ENCODE measurements at regions not wholly inside any gene's neighbourhood (a gene's known extent, or its start where the extent isn't known, plus 50 kb on each side); places are given as distances from the start of the nearest gene placed in this dataset.
"Not testable (repeated sequence)": the region's sequence is repeated elsewhere in the genome, so short reads cannot be mapped to it uniquely, and the experiment has no call there.

DNA sequence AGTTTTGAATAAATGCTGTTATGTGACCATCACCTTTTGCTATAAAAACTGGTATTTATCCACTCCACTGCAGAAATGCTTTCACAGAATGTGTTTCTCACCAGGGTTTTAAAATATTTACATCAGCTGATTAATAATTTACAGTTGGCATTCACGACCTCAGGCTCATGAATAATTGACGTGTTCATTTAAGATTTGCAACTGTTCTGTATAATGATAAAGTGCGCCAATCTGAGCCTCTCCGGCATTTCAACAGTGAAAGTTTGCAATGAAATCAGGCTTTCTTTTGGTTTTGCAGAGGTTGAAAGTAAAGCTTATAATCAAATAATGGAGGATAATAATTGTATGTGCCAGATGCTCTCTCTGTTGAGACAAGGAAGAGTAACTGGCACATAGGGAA, 434.9 kb downstream of the ICE1 start:
- intact Hi-C loops (cut with micrococcal nuclease; ENCODE audit: unreplicated experiment): no loop called here
- no peaks in the 10 kb centered on the region for H3K27me3 ChIP-seq (replicated peaks; ENCODE audit: insufficient read depth, low read depth, low read length, poor library complexity)
- no peak overlapping the region for H3K4me3 ChIP-seq (ENCODE audit: low read depth, low read length, poor library complexity, severe bottlenecking)
- no peaks in the 10 kb centered on the region for H3K36me3 ChIP-seq (ENCODE audit: insufficient read depth, low read length, poor library complexity, severe bottlenecking)
- no peaks in the 10 kb centered on the region for H3K4me1 ChIP-seq (ENCODE audit: insufficient read depth, low read length, poor library complexity, severe bottlenecking)
- no peaks in the 10 kb centered on the region for H3K9me3 ChIP-seq (ENCODE audit: low read depth, low read length, poor library complexity, severe bottlenecking)
- no peak for DNase-seq (ENCODE audit: low spot score)
- TF ChIP-seq EZH2 (IDR thresholded peaks at IDR 0.05; ENCODE audit: borderline replicate concordance, low read depth, low read length, poor library complexity, severe bottlenecking) (no peak), CTCF (conservative IDR thresholded peaks at IDR 0.05; ENCODE audit: low read depth, low read length) (no peak)
- BruUV-seq (replicated peaks): no TSS peak
- H3K27ac ChIP-seq (ENCODE audit: low read depth, low read length, poor library complexity, severe bottlenecking): no peak overlapping the region
- POLR2A ChIA-PET (ENCODE audit: low non-redundant PET): no interaction called here
- CTCF ChIA-PET: no interaction called here

GRCh38 chr5:5854087-5854486, 431.6 kb downstream of the ICE1 start:
- no peak for DNase-seq (ENCODE audit: low spot score)
- no peaks in the 10 kb centered on the region for H3K4me1 ChIP-seq (ENCODE audit: insufficient read depth, low read length, poor library complexity, severe bottlenecking)
- no peaks in the 10 kb centered on the region for H3K9me3 ChIP-seq (ENCODE audit: low read depth, low read length, poor library complexity, severe bottlenecking)
- no TSS peak for BruUV-seq (replicated peaks)
- no peaks in the 10 kb centered on the region for H3K36me3 ChIP-seq (ENCODE audit: insufficient read depth, low read length, poor library complexity, severe bottlenecking)
- intact Hi-C loops (cut with micrococcal nuclease; ENCODE audit: unreplicated experiment): no loop called here
- TF ChIP-seq CTCF (conservative IDR thresholded peaks at IDR 0.05; ENCODE audit: low read depth, low read length): no peak
- TF ChIP-seq EZH2 (IDR thresholded peaks at IDR 0.05; ENCODE audit: borderline replicate concordance, low read depth, low read length, poor library complexity, severe bottlenecking): no peak
- H3K4me3 ChIP-seq (ENCODE audit: low read depth, low read length, poor library complexity, severe bottlenecking): no peak overlapping the region
- no peaks in the 10 kb centered on the region for H3K27me3 ChIP-seq (replicated peaks; ENCODE audit: insufficient read depth, low read depth, low read length, poor library complexity)
- CTCF ChIA-PET: no interaction called here
- POLR2A ChIA-PET (ENCODE audit: low non-redundant PET): no interaction called here
- no peak overlapping the region for H3K27ac ChIP-seq (ENCODE audit: low read depth, low read length, poor library complexity, severe bottlenecking)

- no peak for DNase-seq (ENCODE audit: low spot score)
- no TSS peak for BruUV-seq (replicated peaks)
- no peak overlapping the region for H3K27ac ChIP-seq (ENCODE audit: low read depth, low read length, poor library complexity, severe bottlenecking)
- H3K36me3 ChIP-seq (ENCODE audit: insufficient read depth, low read length, poor library complexity, severe bottlenecking): no peaks in the 10 kb centered on the region
- ChIA-PET CTCF (no interaction called here), POLR2A (ENCODE audit: low non-redundant PET) (no interaction called here)
- H3K27me3 ChIP-seq (replicated peaks; ENCODE audit: insufficient read depth, low read depth, low read length, poor library complexity): no peaks in the 10 kb centered on the region
- no peaks in the 10 kb centered on the region for H3K4me1 ChIP-seq (ENCODE audit: insufficient read depth, low read length, poor library complexity, severe bottlenecking)
- no peaks in the 10 kb centered on the region for H3K9me3 ChIP-seq (ENCODE audit: low read depth, low read length, poor library complexity, severe bottlenecking)
- TF ChIP-seq EZH2 (IDR thresholded peaks at IDR 0.05; ENCODE audit: borderline replicate concordance, low read depth, low read length, poor library complexity, severe bottlenecking) (no peak), CTCF (conservative IDR thresholded peaks at IDR 0.05; ENCODE audit: low read depth, low read length) (no peak)
- no peak overlapping the region for H3K4me3 ChIP-seq (ENCODE audit: low read depth, low read length, poor library complexity, severe bottlenecking)
- intact Hi-C loops (cut with micrococcal nuclease; ENCODE audit: unreplicated experiment): no loop called here
Observed at GRCh38 chr5:5838493-5838892, 416.0 kb downstream of the ICE1 start.

- H3K4me3 ChIP-seq (ENCODE audit: low read depth, low read length, poor library complexity, severe bottlenecking); H3K4me1 ChIP-seq (ENCODE audit: insufficient read depth, low read length, poor library complexity, severe bottlenecking); H3K9me3 ChIP-seq (ENCODE audit: low read depth, low read length, poor library complexity, severe bottlenecking); H3K27me3 ChIP-seq (replicated peaks; ENCODE audit: insufficient read depth, low read depth, low read length, poor library complexity); BruUV-seq (replicated peaks); H3K27ac ChIP-seq (ENCODE audit: low read depth, low read length, poor library complexity, severe bottlenecking); intact Hi-C loops (cut with micrococcal nuclease; ENCODE audit: unreplicated experiment); CTCF ChIA-PET; H3K36me3 ChIP-seq (ENCODE audit: insufficient read depth, low read length, poor library complexity, severe bottlenecking); DNase-seq (ENCODE audit: low spot score); POLR2A ChIA-PET (ENCODE audit: low non-redundant PET): not testable (repeated sequence)
Observed at GRCh38 chr5:5831622-5832021, 409.1 kb downstream of the ICE1 start.
